CD4-positive, alpha-beta T cell treated with Interleukin-12 subunit alpha and Interleukin-12 subunit beta, for 1 hour (primary cell): ENCODE measurements at regions not wholly inside any gene's neighbourhood (a gene's known extent, or its start where the extent isn't known, plus 50 kb on each side); places are given as distances from the start of the nearest gene placed in this dataset.
"Not testable (repeated sequence)": the region's sequence is repeated elsewhere in the genome, so short reads cannot be mapped to it uniquely, and the experiment has no call there.

Experiments
- DNase-seq: peaks from one replicate; pipeline ENCODE4 v3.0.0-alpha.2; 2020

- DNase-seq: no peak
These were observed 415.2 kb upstream of the FRG2C start for GRCh38 chr3:75248974-75249373.

GRCh38 chr3:75254685-75255084 is 409.4 kb upstream of the FRG2C start:
- no peak for DNase-seq

- DNase-seq: not testable (repeated sequence)
These were observed 405.1 kb upstream of the FRG2C start for GRCh38 chr3:75258825-75259683.

- not testable (repeated sequence) for DNase-seq
These were observed 403.2 kb upstream of the FRG2C start for GRCh38 chr3:75260975-75261374.

GRCh38 chr3:75262661-75263060 is 401.5 kb upstream of the FRG2C start:
- DNase-seq: no peak

GRCh38 chr3:75265897-75266296 is 398.2 kb upstream of the FRG2C start:
- no peak for DNase-seq

GRCh38 chr3:75268576-75268975 is 395.6 kb upstream of the FRG2C start:
- DNase-seq: not testable (repeated sequence)

- DNase-seq: not testable (repeated sequence)
These were observed 391.9 kb upstream of the FRG2C start for GRCh38 chr3:75272237-75272636.

GRCh38 chr3:75272691-75273090 is 391.4 kb upstream of the FRG2C start:
- no peak for DNase-seq

- DNase-seq: not testable (repeated sequence)
These were observed 378.5 kb upstream of the FRG2C start for GRCh38 chr3:75285531-75286148.

- not testable (repeated sequence) for DNase-seq
These were observed 375.1 kb upstream of the FRG2C start for GRCh38 chr3:75288972-75289574.

- DNase-seq: no peak
These were observed 370.0 kb upstream of the FRG2C start for GRCh38 chr3:75294124-75294523.

GRCh38 chr3:75295013-75295412 is 369.1 kb upstream of the FRG2C start:
- DNase-seq: no peak

- DNase-seq: no peak
These were observed 367.3 kb upstream of the FRG2C start for GRCh38 chr3:75296858-75297257.

GRCh38 chr3:75300606-75301005 is 363.5 kb upstream of the FRG2C start:
- DNase-seq: no peak

- not testable (repeated sequence) for DNase-seq
These were observed 363.1 kb upstream of the FRG2C start for GRCh38 chr3:75301050-75301449.

- DNase-seq: no peak
These were observed 360.4 kb upstream of the FRG2C start for GRCh38 chr3:75303741-75304140.

GRCh38 chr3:75305901-75306300 is 358.2 kb upstream of the FRG2C start:
- no peak for DNase-seq

- DNase-seq: not testable (repeated sequence)
These were observed 352.8 kb upstream of the FRG2C start for GRCh38 chr3:75311306-75311705.

- DNase-seq: not testable (repeated sequence)
These were observed 351.7 kb upstream of the FRG2C start for GRCh38 chr3:75312469-75312868.

- DNase-seq: not testable (repeated sequence)
These were observed 344.4 kb upstream of the FRG2C start for GRCh38 chr3:75319776-75320175.

- DNase-seq: no peak
These were observed 343.8 kb upstream of the FRG2C start for GRCh38 chr3:75320369-75320768.

GRCh38 chr3:75321060-75321459 is 343.1 kb upstream of the FRG2C start:
- no peak for DNase-seq

- DNase-seq: not testable (repeated sequence)
These were observed 340.2 kb upstream of the FRG2C start for GRCh38 chr3:75323936-75324335.
